Adrenal gland (tissue), 9 donors: ENCODE measurements at regions not wholly inside any gene's neighbourhood (a gene's known extent, or its start where the extent isn't known, plus 50 kb on each side); places are given as distances from the start of the nearest gene placed in this dataset.
"Not testable (repeated sequence)": the region's sequence is repeated elsewhere in the genome, so short reads cannot be mapped to it uniquely, and the experiment has no call there.

Source experiments
- DNase-seq, 7 donors: peaks; one replicate each; pipeline ENCODE4 v3.0.0-alpha.2; 2019 to 2020
- H3K27ac ChIP-seq, 5 donors: fragments of 200-600 bp; sonication (generic) in 4 of 5; 1 replicate in 3 of 5; 2 replicates in 2 of 5; pipeline versions ENCODE4 v1.5.1 to v1.8.0; 2016 to 2020; ENCODE audit warnings: mild to moderate bottlenecking in 1 of 5
- H3K27me3 ChIP-seq: fragments of 200-600 bp; 2 replicates; pipeline ENCODE4 v1.8.0; 2021
- H3K36me3 ChIP-seq, 2 donors: fragments of 200-600 bp; replicated peaks in 1 of 2; 1 replicate in 1 of 2; 2 replicates in 1 of 2; pipeline versions ENCODE4 v1.5.1 to v1.8.0; 2018 to 2022
- H3K4me1 ChIP-seq, 2 donors: fragments of 200-600 bp; replicated peaks in 1 of 2; 1 replicate in 1 of 2; 2 replicates in 1 of 2; pipeline versions ENCODE4 v1.5.1 to v1.8.0; 2018 to 2021
- H3K4me3 ChIP-seq, 4 donors: fragments of 200-600 bp; sonication (generic) in 3 of 4; one replicate each; pipeline ENCODE4 v1.5.1; 2016 to 2018
- H3K9me3 ChIP-seq, 3 donors: fragments of 200-600 bp; sonication (generic) in 1 of 3; replicated peaks in 1 of 3; 1 replicate in 2 of 3; 2 replicates in 1 of 3; pipeline versions ENCODE4 v1.5.1 to v1.8.0; 2016 to 2021
- POLR2A ChIP-seq, 2 donors: fragments of 450-650 bp; IDR thresholded peaks; one replicate each; pipeline ENCODE4 v1.6.1; 2017; ENCODE audit warnings: antibody characterized with exemption in 2 of 2, mild to moderate bottlenecking in 2 of 2, moderate library complexity in 1 of 2
- WGBS, 4 donors: extraction: QIAGEN DNeasy Blood & Tissue Kit in 2 of 4; methylation state at CpG; one replicate each; pipeline versions ENCODE4 v1.1.5 to v1.1.7; 2013 to 2017; 5-methylcytosine and 5-hydroxymethylcytosine counted together
- intact Hi-C, 2 donors: fragments of 100-400 bp; cut with DNase I; formaldehyde crosslinking; loops; one replicate each; pipeline versions ENCODE4 v1.14.1 to v1.15.0; 2022 to 2023
- TF ChIP-seq, protein P1 (sequence below), 6 experiments: fragments of 450-650 bp in 4 of 6; fragments of 200-600 bp in 2 of 6; sonication (generic) in 1 of 6; IDR thresholded peaks; 1 replicate in 5 of 6; 2 replicates in 1 of 6; pipeline versions ENCODE4 v1.5.1 to v1.8.0; 2016 to 2021; ENCODE audit warnings: antibody characterized with exemption in 6 of 6, mild to moderate bottlenecking in 2 of 6, moderate library complexity in 1 of 6
- donor health status: healthy with polysubstance abuse.
- donor health status: Bipolar disorder and iron deficiency.
- donor health status: DM: yes; HTN: yes; CAD: no.
- donor health status: DM: no; HTN: no; CAD: no.
- donor health status: DM: no; HTN: no; CAD: no.

DNA sequence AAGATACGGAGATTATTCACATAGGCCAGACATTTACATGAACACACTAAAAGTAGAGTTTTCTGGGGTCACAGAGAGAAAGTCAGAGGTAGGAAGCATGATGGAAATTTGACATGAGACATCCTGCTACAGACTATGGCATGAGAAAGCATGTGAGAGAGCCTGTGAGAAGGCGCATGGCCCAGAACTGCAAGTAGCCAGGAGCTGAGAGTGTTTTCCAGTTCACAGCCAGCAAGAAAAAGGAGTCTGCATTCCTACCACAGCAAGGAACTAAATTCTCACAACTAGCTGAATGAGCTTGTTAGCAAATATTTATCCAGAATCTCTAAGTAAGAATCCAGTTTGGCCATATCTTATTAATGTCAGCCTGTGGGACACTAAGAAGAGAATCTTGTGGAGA lies 673.3 kb downstream of the BRINP3 start:
- DNase-seq = no peak
- Histone ChIP-seq H3K4me3 (no peak overlapping the region), H3K9me3 (no peaks in the 10 kb centered on the region), H3K27ac (no peak overlapping the region), H3K27me3 (no peaks in the 10 kb centered on the region), H3K36me3 (no peaks in the 10 kb centered on the region), H3K4me1 (no peaks in the 10 kb centered on the region)
- intact Hi-C loops = no loop called here
- 79 to 88% (median 84%) methylated on average over 2 of the region's 2 CpGs for WGBS, 4 donors
- TF ChIP-seq POLR2A (IDR thresholded peaks at IDR 0.05) = no peak

DNA sequence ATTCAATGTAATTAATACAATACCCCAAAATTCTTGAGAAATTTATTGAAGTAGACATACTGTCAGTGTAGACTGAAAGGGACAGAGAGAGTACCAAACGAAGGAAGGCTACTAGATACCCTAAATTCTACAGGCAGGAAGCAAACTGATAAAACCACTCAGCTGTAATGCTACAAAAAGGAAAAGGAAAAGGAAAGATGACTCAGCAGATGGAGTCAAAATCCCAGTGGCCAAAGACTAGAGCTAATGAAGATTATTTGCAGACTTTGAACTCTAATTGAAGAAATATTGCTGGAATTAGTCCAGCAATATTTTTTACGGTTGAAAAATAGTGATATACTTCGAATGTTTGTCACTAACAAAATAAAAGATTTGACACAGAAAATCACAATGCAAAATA lies 671.9 kb downstream of the BRINP3 start:
- no peak for TF ChIP-seq POLR2A (IDR thresholded peaks at IDR 0.05)
- TF ChIP-seq, protein P1, sequence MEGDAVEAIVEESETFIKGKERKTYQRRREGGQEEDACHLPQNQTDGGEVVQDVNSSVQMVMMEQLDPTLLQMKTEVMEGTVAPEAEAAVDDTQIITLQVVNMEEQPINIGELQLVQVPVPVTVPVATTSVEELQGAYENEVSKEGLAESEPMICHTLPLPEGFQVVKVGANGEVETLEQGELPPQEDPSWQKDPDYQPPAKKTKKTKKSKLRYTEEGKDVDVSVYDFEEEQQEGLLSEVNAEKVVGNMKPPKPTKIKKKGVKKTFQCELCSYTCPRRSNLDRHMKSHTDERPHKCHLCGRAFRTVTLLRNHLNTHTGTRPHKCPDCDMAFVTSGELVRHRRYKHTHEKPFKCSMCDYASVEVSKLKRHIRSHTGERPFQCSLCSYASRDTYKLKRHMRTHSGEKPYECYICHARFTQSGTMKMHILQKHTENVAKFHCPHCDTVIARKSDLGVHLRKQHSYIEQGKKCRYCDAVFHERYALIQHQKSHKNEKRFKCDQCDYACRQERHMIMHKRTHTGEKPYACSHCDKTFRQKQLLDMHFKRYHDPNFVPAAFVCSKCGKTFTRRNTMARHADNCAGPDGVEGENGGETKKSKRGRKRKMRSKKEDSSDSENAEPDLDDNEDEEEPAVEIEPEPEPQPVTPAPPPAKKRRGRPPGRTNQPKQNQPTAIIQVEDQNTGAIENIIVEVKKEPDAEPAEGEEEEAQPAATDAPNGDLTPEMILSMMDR (IDR thresholded peaks at IDR 0.05) = no peak
- 57 to 76% (median 65%) methylated on average over 3 of the region's 3 CpGs for WGBS, 4 donors

DNA sequence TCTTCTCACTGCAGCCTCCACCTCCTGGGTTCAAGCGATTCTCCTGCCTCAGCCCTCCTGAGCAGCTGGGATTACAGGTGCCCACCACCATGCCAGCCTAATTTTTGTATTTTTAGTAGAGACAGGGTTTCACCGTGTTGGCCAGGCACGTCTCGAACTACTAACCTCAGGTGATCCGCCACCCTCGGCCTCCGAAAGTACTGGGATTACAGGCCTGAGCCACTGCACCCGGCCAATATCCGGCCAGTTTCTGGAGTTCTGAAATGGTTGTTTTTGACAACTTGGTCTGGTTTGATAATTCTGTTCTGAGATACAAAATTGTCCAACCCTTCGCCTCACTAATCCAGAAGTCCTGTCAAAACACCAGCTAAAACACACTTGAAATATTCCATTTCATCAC lies 667.0 kb downstream of the BRINP3 start:
- H3K36me3 ChIP-seq, intact Hi-C loops, H3K4me3 ChIP-seq, H3K27me3 ChIP-seq, DNase-seq, H3K27ac ChIP-seq, H3K9me3 ChIP-seq, H3K4me1 ChIP-seq: not testable (repeated sequence)
- 79 to 93% (median 91%) methylated on average over 10 of the region's 10 CpGs for WGBS, 4 donors

More for the DNA sequence above, 671.9 kb downstream of the BRINP3 start:
- H3K27me3 ChIP-seq = no peaks in the 10 kb centered on the region
- no peak overlapping the region for H3K4me3 ChIP-seq
- no peak for DNase-seq
- H3K4me1 ChIP-seq = no peaks in the 10 kb centered on the region
- no peak overlapping the region for H3K27ac ChIP-seq
- intact Hi-C loops = no loop called here
- no peaks in the 10 kb centered on the region for H3K36me3 ChIP-seq
- H3K9me3 ChIP-seq = no peaks in the 10 kb centered on the region

DNA sequence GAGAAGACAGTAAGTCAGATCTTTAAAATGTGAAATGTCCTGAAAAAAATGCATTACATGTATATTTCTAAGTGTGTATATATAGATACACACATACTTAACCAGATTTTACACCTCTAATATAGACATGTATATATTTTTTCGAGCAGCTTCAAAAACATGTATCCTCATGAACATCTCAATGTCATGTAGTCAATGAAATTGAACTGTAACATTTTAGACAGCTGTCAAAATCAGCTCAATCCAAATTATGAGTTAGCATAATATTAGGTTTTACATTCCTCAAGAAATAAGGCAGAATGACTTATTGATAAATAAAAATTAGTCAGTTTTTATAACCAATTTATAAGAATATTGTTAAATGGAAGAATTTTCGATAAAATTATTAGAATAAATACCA lies 665.7 kb downstream of the BRINP3 start:
- no peaks in the 10 kb centered on the region for H3K27me3 ChIP-seq
- DNase-seq = no peak
- H3K4me1 ChIP-seq = no peaks in the 10 kb centered on the region
- no peak overlapping the region for H3K4me3 ChIP-seq
- no peak overlapping the region for H3K27ac ChIP-seq
- WGBS, 4 donors = 52 to 70% (median 58%) methylated on average over 2 of the region's 2 CpGs
- no peaks in the 10 kb centered on the region for H3K36me3 ChIP-seq
- peaks cover 0 to 4% (median 0%) of the 10 kb centered on the region in 3 donors for H3K9me3 ChIP-seq
- TF ChIP-seq, protein P1 (IDR thresholded peaks at IDR 0.05) = no peak
- no peak for TF ChIP-seq POLR2A (IDR thresholded peaks at IDR 0.05)
- intact Hi-C loops = no loop called here

DNA sequence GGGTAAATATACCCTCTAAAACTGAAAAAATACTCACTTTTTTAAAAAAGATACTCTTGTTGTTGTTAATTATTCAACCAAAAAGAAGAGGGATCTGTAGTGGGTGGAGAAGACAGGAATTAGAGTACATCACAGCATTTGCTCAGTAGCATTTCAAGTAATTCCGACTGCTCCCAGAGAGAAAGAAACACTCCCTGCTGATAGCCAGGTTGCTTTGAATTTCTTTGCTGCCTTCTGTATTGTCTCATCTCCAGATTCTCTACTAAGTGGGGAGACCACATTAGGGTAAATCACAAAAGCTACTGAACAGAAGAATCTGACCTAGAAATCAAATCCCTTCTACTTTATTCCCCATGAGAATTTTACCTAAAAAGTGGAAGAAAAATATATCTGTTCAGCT lies 661.1 kb downstream of the BRINP3 start:
- TF ChIP-seq POLR2A (IDR thresholded peaks at IDR 0.05) = no peak
- TF ChIP-seq, protein P1 (IDR thresholded peaks at IDR 0.05) = no peak
- no peak overlapping the region for H3K27ac ChIP-seq
- WGBS, 4 donors = 52 to 83% (median 69%) methylated on average over 1 of the region's 1 CpG

More for the DNA sequence above, 661.1 kb downstream of the BRINP3 start:
- no peaks in the 10 kb centered on the region for H3K27me3 ChIP-seq
- DNase-seq = no peak
- peaks cover 0 to 4% (median 0%) of the 10 kb centered on the region in 3 donors for H3K9me3 ChIP-seq
- H3K36me3 ChIP-seq = no peaks in the 10 kb centered on the region
- no peaks in the 10 kb centered on the region for H3K4me1 ChIP-seq
- intact Hi-C loops = no loop called here
- no peak overlapping the region for H3K4me3 ChIP-seq
